ENCODE measurements at regions not wholly inside any gene's neighbourhood (a gene's known extent, or its start where the extent isn't known, plus 50 kb on each side); places are given as distances from the start of the nearest gene placed in this dataset.

DNA sequence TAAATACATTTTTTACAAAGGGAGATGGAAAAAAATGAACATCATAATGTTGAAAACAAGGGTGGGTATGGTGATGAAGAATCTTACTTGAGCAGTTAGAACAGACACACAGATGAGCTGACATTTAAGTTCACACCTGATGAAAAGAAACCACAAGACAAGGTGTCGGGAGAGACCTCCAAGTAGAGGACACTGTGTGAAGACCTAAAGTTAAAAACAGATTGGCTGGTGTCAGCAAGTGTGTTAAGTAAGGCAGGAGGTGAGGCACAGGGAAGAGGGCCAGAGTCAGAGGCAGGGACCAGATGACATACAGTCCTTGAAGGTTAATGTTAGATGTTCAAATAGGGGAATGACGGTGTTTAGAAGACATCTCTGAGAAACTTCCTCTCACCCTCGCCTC is 236.8 kb downstream of the FAT3 start:
- TF ChIP-seq, protein P1, sequence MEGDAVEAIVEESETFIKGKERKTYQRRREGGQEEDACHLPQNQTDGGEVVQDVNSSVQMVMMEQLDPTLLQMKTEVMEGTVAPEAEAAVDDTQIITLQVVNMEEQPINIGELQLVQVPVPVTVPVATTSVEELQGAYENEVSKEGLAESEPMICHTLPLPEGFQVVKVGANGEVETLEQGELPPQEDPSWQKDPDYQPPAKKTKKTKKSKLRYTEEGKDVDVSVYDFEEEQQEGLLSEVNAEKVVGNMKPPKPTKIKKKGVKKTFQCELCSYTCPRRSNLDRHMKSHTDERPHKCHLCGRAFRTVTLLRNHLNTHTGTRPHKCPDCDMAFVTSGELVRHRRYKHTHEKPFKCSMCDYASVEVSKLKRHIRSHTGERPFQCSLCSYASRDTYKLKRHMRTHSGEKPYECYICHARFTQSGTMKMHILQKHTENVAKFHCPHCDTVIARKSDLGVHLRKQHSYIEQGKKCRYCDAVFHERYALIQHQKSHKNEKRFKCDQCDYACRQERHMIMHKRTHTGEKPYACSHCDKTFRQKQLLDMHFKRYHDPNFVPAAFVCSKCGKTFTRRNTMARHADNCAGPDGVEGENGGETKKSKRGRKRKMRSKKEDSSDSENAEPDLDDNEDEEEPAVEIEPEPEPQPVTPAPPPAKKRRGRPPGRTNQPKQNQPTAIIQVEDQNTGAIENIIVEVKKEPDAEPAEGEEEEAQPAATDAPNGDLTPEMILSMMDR (IDR thresholded peaks at IDR 0.05), result no peak
- TF ChIP-seq POLR2A (IDR thresholded peaks at IDR 0.05), result no peak
